Right renal pelvis (tissue), 4 donors: ENCODE measurements at regions not wholly inside any gene's neighbourhood (a gene's known extent, or its start where the extent isn't known, plus 50 kb on each side); places are given as distances from the start of the nearest gene placed in this dataset.
"Not testable (repeated sequence)": the region's sequence is repeated elsewhere in the genome, so short reads cannot be mapped to it uniquely, and the experiment has no call there.

Experiments
- DNase-seq, 4 donors: peaks; one replicate each; pipeline ENCODE4 v3.0.0-alpha.2; 2013; ENCODE audit warnings: low read depth in 4 of 4, low spot score in 3 of 4, missing footprints in 1 of 4

- DNase-seq: no peak
These were observed 303.9 kb downstream of the PDCD6IP start for GRCh38 chr3:34102288-34102687.

GRCh38 chr3:34106379-34106778 is 307.9 kb downstream of the PDCD6IP start:
- no peak for DNase-seq

- peak; percentile 25 to 52 (median 30) for DNase-seq
These were observed 308.4 kb downstream of the PDCD6IP start for GRCh38 chr3:34106879-34107278.

- no peak for DNase-seq
These were observed 309.2 kb downstream of the PDCD6IP start for GRCh38 chr3:34107669-34108068.

GRCh38 chr3:34109021-34109420 is 310.6 kb downstream of the PDCD6IP start:
- no peak for DNase-seq

- DNase-seq: no peak
These were observed 311.4 kb downstream of the PDCD6IP start for GRCh38 chr3:34109846-34110245.

- no peak for DNase-seq
These were observed 312.9 kb downstream of the PDCD6IP start for GRCh38 chr3:34111361-34111760.

- DNase-seq: not testable (repeated sequence)
These were observed 313.8 kb downstream of the PDCD6IP start for GRCh38 chr3:34112261-34112660.

GRCh38 chr3:34131091-34131490 is 332.7 kb downstream of the PDCD6IP start:
- DNase-seq: no peak

- DNase-seq: no peak
These were observed 333.8 kb downstream of the PDCD6IP start for GRCh38 chr3:34132069-34132692.

- no peak for DNase-seq
These were observed 341.1 kb downstream of the PDCD6IP start for GRCh38 chr3:34139566-34139965.

- no peak for DNase-seq
These were observed 342.2 kb downstream of the PDCD6IP start for GRCh38 chr3:34140616-34141015.

- DNase-seq: no peak
These were observed 343.5 kb downstream of the PDCD6IP start for GRCh38 chr3:34141841-34142337.

GRCh38 chr3:34145796-34146195 is 347.4 kb downstream of the PDCD6IP start:
- no peak for DNase-seq

- no peak for DNase-seq
These were observed 348.2 kb downstream of the PDCD6IP start for GRCh38 chr3:34146596-34146995.

GRCh38 chr3:34150992-34151391 is 352.6 kb downstream of the PDCD6IP start:
- no peak for DNase-seq

GRCh38 chr3:34152656-34153055 is 354.2 kb downstream of the PDCD6IP start:
- DNase-seq: no peak

GRCh38 chr3:34155108-34155507 is 356.7 kb downstream of the PDCD6IP start:
- no peak for DNase-seq

GRCh38 chr3:34155666-34156065 is 357.2 kb downstream of the PDCD6IP start:
- DNase-seq: no peak

- no peak for DNase-seq
These were observed 359.1 kb downstream of the PDCD6IP start for GRCh38 chr3:34157491-34157890.

- no peak for DNase-seq
These were observed 361.4 kb downstream of the PDCD6IP start for GRCh38 chr3:34159613-34160420.

- not testable (repeated sequence) for DNase-seq
These were observed 371.2 kb downstream of the PDCD6IP start for GRCh38 chr3:34169636-34170035.
